ENCODE measurements at regions not wholly inside any gene's neighbourhood (a gene's known extent, or its start where the extent isn't known, plus 50 kb on each side); places are given as distances from the start of the nearest gene placed in this dataset.

GRCh38 chr4:187827631-187828030, 167.9 kb upstream of the ZFP42 start:
- TF ChIP-seq FOXK2 (IDR thresholded peaks at IDR 0.05) (no peak), FOXM1 (IDR thresholded peaks at IDR 0.05; ENCODE audit: borderline replicate concordance) (no peak), SUZ12 (IDR thresholded peaks at IDR 0.05) (no peak), HDGF (IDR thresholded peaks at IDR 0.05; ENCODE audit: borderline replicate concordance) (no peak), ELF4 (IDR thresholded peaks at IDR 0.05) (no peak)
